ENCODE measurements at regions not wholly inside any gene's neighbourhood (a gene's known extent, or its start where the extent isn't known, plus 50 kb on each side); places are given as distances from the start of the nearest gene placed in this dataset.

GRCh38 chr4:73309211-73309610, 50.6 kb upstream of the ANKRD17 start:
- TF ChIP-seq CTCF (conservative IDR thresholded peaks at IDR 0.05; ENCODE audit: low read depth, low read length) (no peak), EZH2 (IDR thresholded peaks at IDR 0.05; ENCODE audit: borderline replicate concordance, low read depth, low read length, poor library complexity, severe bottlenecking) (no peak)
